GM18511 (cell line): ENCODE measurements at regions not wholly inside any gene's neighbourhood (a gene's known extent, or its start where the extent isn't known, plus 50 kb on each side); places are given as distances from the start of the nearest gene placed in this dataset.
"Not testable (repeated sequence)": the region's sequence is repeated elsewhere in the genome, so short reads cannot be mapped to it uniquely, and the experiment has no call there.

ENCODE experiments used
- ATAC-seq: cut with Tn5 transposase; IDR thresholded peaks from one replicate; pipeline ENCODE4 v1.9.1; 2021; ENCODE audit warnings: mild to moderate bottlenecking, moderate library complexity; ENCODE audit not compliant: unreplicated experiment

GRCh38 chr4:125262502-125262901 lies 52.3 kb upstream of the FAT4 start:
- no peak for ATAC-seq

GRCh38 chr4:125262079-125262478 lies 52.7 kb upstream of the FAT4 start:
- no peak for ATAC-seq

- ATAC-seq, result no peak
Observed at GRCh38 chr4:125254106-125254505, 60.6 kb upstream of the FAT4 start.

- no peak for ATAC-seq
Observed at GRCh38 chr4:125244848-125245450, 69.8 kb upstream of the FAT4 start.

- ATAC-seq, result no peak
Observed at GRCh38 chr4:125243789-125244397, 70.9 kb upstream of the FAT4 start.

- no peak for ATAC-seq
Observed at GRCh38 chr4:125235971-125236370, 78.8 kb upstream of the FAT4 start.

- ATAC-seq, result no peak
Observed at GRCh38 chr4:125231661-125232060, 83.1 kb upstream of the FAT4 start.

- ATAC-seq, result no peak
Observed at GRCh38 chr4:125229596-125230058, 85.1 kb upstream of the FAT4 start.

- ATAC-seq, result no peak
Observed at GRCh38 chr4:125225806-125226205, 88.9 kb upstream of the FAT4 start.

GRCh38 chr4:125200556-125200955 lies 114.2 kb upstream of the FAT4 start:
- no peak for ATAC-seq

GRCh38 chr4:125198916-125199315 lies 115.8 kb upstream of the FAT4 start:
- ATAC-seq, result no peak

- ATAC-seq, result not testable (repeated sequence)
Observed at GRCh38 chr4:125191874-125192459, 122.8 kb upstream of the FAT4 start.

GRCh38 chr4:125191232-125191631 lies 123.5 kb upstream of the FAT4 start:
- ATAC-seq, result no peak

- no peak for ATAC-seq
Observed at GRCh38 chr4:125187226-125188176, 127.3 kb upstream of the FAT4 start.

- ATAC-seq, result no peak
Observed at GRCh38 chr4:125184116-125184515, 130.6 kb upstream of the FAT4 start.

- ATAC-seq, result no peak
Observed at GRCh38 chr4:125181804-125182203, 133.0 kb upstream of the FAT4 start.

GRCh38 chr4:125179727-125180126 lies 135.0 kb upstream of the FAT4 start:
- ATAC-seq, result no peak

- no peak for ATAC-seq
Observed at GRCh38 chr4:125169192-125169591, 145.6 kb upstream of the FAT4 start.

GRCh38 chr4:125168531-125168930 lies 146.2 kb upstream of the FAT4 start:
- no peak for ATAC-seq

- not testable (repeated sequence) for ATAC-seq
Observed at GRCh38 chr4:125166012-125166411, 148.7 kb upstream of the FAT4 start.

GRCh38 chr4:125159001-125159400 lies 155.8 kb upstream of the FAT4 start:
- no peak for ATAC-seq
